ENCODE measurements at regions not wholly inside any gene's neighbourhood (a gene's known extent, or its start where the extent isn't known, plus 50 kb on each side); places are given as distances from the start of the nearest gene placed in this dataset.
A peak's percentile ranks its signal among the peaks of the same experiment; 100 is the strongest.

GRCh38 chr7:88927-89231 lies 103.5 kb upstream of the FAM20C start (continued):
- TF ChIP-seq, protein P1, sequence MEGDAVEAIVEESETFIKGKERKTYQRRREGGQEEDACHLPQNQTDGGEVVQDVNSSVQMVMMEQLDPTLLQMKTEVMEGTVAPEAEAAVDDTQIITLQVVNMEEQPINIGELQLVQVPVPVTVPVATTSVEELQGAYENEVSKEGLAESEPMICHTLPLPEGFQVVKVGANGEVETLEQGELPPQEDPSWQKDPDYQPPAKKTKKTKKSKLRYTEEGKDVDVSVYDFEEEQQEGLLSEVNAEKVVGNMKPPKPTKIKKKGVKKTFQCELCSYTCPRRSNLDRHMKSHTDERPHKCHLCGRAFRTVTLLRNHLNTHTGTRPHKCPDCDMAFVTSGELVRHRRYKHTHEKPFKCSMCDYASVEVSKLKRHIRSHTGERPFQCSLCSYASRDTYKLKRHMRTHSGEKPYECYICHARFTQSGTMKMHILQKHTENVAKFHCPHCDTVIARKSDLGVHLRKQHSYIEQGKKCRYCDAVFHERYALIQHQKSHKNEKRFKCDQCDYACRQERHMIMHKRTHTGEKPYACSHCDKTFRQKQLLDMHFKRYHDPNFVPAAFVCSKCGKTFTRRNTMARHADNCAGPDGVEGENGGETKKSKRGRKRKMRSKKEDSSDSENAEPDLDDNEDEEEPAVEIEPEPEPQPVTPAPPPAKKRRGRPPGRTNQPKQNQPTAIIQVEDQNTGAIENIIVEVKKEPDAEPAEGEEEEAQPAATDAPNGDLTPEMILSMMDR (IDR thresholded peaks at IDR 0.05 in 2 of 3, conservative IDR thresholded peaks at IDR 0.05 in 1 of 3; ENCODE audit: borderline replicate concordance in 1 of 3, insufficient read depth in 1 of 3, low read depth in 2 of 3, low read length in 2 of 3) = no peak
- no peak for TF ChIP-seq SIN3A (IDR thresholded peaks at IDR 0.05; ENCODE audit: low read depth)
- no peak for TF ChIP-seq YY1 (IDR thresholded peaks at IDR 0.05; ENCODE audit: extremely low read depth, insufficient replicate concordance, low read depth, low read length)

- ATAC-seq (no peak), DNase-seq (ENCODE audit: low read depth, low spot score) (no peak)
- H3K4me3 ChIP-seq (replicated peaks in 1 of 2; ENCODE audit: low read depth in 1 of 2, low read length in 2 of 2) = no peak overlapping the region
- H3K4me1 ChIP-seq (ENCODE audit: control insufficient read depth in 1 of 2, insufficient read depth in 2 of 2, low read length in 2 of 2) = peaks cover 12 to 27% of the 10 kb centered on the region in 2 experiments; a peak in 3 of 4 replicates
- peaks cover 17% of the 10 kb centered on the region; the same call in 1 of the 2 replicates for H3K27me3 ChIP-seq (ENCODE audit: insufficient read depth, low read length)
- no peak overlapping the region for H3K27ac ChIP-seq (ENCODE audit: low read depth, low read length)
- peak overlapping the region; percentile 47 for H3K4me2 ChIP-seq (ENCODE audit: low read length)
- no peaks in the 10 kb centered on the region for H3K79me2 ChIP-seq (ENCODE audit: insufficient read depth, low read length)
- intact Hi-C loops (cut with micrococcal nuclease) = no loop called here
- RAD21 ChIA-PET (ENCODE audit: low non-redundant PET in 1 of 2, low total read pairs in 2 of 2, uncharacterized antibody in 2 of 2, unreplicated experiment in 2 of 2) = no interaction called here
- no peaks in the 10 kb centered on the region for H3K9me2 ChIP-seq (ENCODE audit: insufficient read depth)
- POLR2A ChIA-PET = no interaction called here
- CTCF ChIA-PET = no interaction called here
- no peaks in the 10 kb centered on the region for H4K20me1 ChIP-seq (ENCODE audit: insufficient read depth)
- no peaks in the 10 kb centered on the region for H3K36me3 ChIP-seq (ENCODE audit: control insufficient read depth in 1 of 2, insufficient read depth in 2 of 2, low read length in 2 of 2)
- H2AFZ ChIP-seq (ENCODE audit: low read depth, low read length, poor library complexity, severe bottlenecking) = no peak overlapping the region
- BruUV-seq (replicated peaks) = no TSS peak
- H3K9ac ChIP-seq (ENCODE audit: low read length) = no peak overlapping the region
- no peaks in the 10 kb centered on the region for H3K9me3 ChIP-seq (ENCODE audit: control insufficient read depth in 1 of 2, insufficient read depth in 1 of 2, low read depth in 1 of 2, low read length in 2 of 2)
- no peak for TF ChIP-seq FOSL1 (IDR thresholded peaks at IDR 0.05; ENCODE audit: low read depth)
- TF ChIP-seq CEBPB (IDR thresholded peaks at IDR 0.05; ENCODE audit: low read depth) = no peak
- no peak for TF ChIP-seq SIN3A (IDR thresholded peaks at IDR 0.05; ENCODE audit: low read depth)
- TF ChIP-seq, protein P2, sequence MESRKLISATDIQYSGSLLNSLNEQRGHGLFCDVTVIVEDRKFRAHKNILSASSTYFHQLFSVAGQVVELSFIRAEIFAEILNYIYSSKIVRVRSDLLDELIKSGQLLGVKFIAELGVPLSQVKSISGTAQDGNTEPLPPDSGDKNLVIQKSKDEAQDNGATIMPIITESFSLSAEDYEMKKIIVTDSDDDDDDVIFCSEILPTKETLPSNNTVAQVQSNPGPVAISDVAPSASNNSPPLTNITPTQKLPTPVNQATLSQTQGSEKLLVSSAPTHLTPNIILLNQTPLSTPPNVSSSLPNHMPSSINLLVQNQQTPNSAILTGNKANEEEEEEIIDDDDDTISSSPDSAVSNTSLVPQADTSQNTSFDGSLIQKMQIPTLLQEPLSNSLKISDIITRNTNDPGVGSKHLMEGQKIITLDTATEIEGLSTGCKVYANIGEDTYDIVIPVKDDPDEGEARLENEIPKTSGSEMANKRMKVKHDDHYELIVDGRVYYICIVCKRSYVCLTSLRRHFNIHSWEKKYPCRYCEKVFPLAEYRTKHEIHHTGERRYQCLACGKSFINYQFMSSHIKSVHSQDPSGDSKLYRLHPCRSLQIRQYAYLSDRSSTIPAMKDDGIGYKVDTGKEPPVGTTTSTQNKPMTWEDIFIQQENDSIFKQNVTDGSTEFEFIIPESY (IDR thresholded peaks at IDR 0.05; ENCODE audit: extremely low read depth, insufficient replicate concordance, low read length) = no peak
- no peak for TF ChIP-seq MAX (IDR thresholded peaks at IDR 0.05)
- no peak for TF ChIP-seq ELF1 (IDR thresholded peaks at IDR 0.05; ENCODE audit: borderline replicate concordance, low read depth)
- TF ChIP-seq REST (IDR thresholded peaks at IDR 0.05; ENCODE audit: low read depth) = no peak
- no peak for TF ChIP-seq POLR2A (IDR thresholded peaks at IDR 0.05; ENCODE audit: borderline replicate concordance, extremely low read depth, insufficient read depth, insufficient read length)
- no peak for TF ChIP-seq ATF3 (IDR thresholded peaks at IDR 0.05)
- TF ChIP-seq EZH2 (IDR thresholded peaks at IDR 0.05) = no peak
- no peak for TF ChIP-seq POLR2AphosphoS5 (IDR thresholded peaks at IDR 0.05; ENCODE audit: low read depth, low read length)
Measured at GRCh38 chr7:89232-90019, 102.9 kb upstream of the FAM20C start.
